Breast epithelium (tissue), 3 donors: ENCODE measurements at regions not wholly inside any gene's neighbourhood (a gene's known extent, or its start where the extent isn't known, plus 50 kb on each side); places are given as distances from the start of the nearest gene placed in this dataset.

ENCODE experiments used
- POLR2AphosphoS5 ChIP-seq, 3 donors: sonication (generic); formaldehyde crosslinking; IDR thresholded peaks; one replicate each; pipeline ENCODE4 v1.6.1; 2017; ENCODE audit warnings: antibody characterized with exemption in 3 of 3
- TF ChIP-seq, protein P1 (sequence below), 3 donors: fragments of 450-650 bp; IDR thresholded peaks; one replicate each; pipeline ENCODE4 v1.5.1; 2016 to 2017; ENCODE audit warnings: antibody characterized with exemption in 3 of 3, mild to moderate bottlenecking in 3 of 3, moderate library complexity in 3 of 3

DNA sequence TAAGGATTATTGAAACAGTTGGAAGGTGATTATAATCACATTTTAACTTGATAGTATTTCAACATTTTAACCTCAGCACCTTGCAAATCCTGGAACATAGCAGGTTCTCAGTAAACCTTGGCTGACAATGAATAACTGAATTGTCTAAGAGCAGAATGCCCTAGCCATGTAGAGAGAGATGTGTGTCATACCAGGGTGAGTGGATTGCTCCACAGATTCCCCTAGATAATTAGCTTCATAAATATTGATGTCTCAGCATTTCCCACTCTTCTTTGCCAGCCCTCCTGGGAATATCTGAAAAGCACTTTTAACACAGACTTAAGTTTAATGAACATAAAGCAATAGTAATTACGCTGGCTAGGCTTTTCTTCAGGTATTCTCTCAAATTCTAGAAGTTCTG, 363.5 kb downstream of the MAN2A1 start:
- TF ChIP-seq, protein P1, sequence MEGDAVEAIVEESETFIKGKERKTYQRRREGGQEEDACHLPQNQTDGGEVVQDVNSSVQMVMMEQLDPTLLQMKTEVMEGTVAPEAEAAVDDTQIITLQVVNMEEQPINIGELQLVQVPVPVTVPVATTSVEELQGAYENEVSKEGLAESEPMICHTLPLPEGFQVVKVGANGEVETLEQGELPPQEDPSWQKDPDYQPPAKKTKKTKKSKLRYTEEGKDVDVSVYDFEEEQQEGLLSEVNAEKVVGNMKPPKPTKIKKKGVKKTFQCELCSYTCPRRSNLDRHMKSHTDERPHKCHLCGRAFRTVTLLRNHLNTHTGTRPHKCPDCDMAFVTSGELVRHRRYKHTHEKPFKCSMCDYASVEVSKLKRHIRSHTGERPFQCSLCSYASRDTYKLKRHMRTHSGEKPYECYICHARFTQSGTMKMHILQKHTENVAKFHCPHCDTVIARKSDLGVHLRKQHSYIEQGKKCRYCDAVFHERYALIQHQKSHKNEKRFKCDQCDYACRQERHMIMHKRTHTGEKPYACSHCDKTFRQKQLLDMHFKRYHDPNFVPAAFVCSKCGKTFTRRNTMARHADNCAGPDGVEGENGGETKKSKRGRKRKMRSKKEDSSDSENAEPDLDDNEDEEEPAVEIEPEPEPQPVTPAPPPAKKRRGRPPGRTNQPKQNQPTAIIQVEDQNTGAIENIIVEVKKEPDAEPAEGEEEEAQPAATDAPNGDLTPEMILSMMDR (IDR thresholded peaks at IDR 0.05): no peak
- TF ChIP-seq POLR2AphosphoS5 (IDR thresholded peaks at IDR 0.05): no peak
